Glutamatergic neuron (in vitro differentiated cells): ENCODE measurements at regions not wholly inside any gene's neighbourhood (a gene's known extent, or its start where the extent isn't known, plus 50 kb on each side); places are given as distances from the start of the nearest gene placed in this dataset.
A peak's percentile ranks its signal among the peaks of the same experiment; 100 is the strongest.

ENCODE experiments used
- DNase-seq: peaks from one replicate; pipeline ENCODE4 v3.0.0; 2022
- H3K27ac Mint-ChIP-seq: one replicate; pipeline ENCODE4 v1.8.0; 2020; ENCODE audit warnings: mild to moderate bottlenecking, mixed read lengths, inconsistent platforms; ENCODE audit not compliant: unreplicated experiment
- H3K27me3 Mint-ChIP-seq: one replicate; pipeline ENCODE4 v1.8.0; 2020; ENCODE audit warnings: mild to moderate bottlenecking, moderate library complexity, mixed read lengths, inconsistent platforms; ENCODE audit not compliant: unreplicated experiment
- H3K36me3 Mint-ChIP-seq: one replicate; pipeline ENCODE4 v1.8.0; 2020; ENCODE audit warnings: mild to moderate bottlenecking, mixed read lengths, inconsistent platforms; ENCODE audit not compliant: unreplicated experiment
- H3K4me1 Mint-ChIP-seq: one replicate; pipeline ENCODE4 v1.8.0; 2020; ENCODE audit warnings: mild to moderate bottlenecking, low read depth, mixed read lengths, inconsistent platforms; ENCODE audit not compliant: unreplicated experiment
- H3K4me3 Mint-ChIP-seq: one replicate; pipeline ENCODE4 v1.8.0; 2020; ENCODE audit warnings: mild to moderate bottlenecking, mixed read lengths, inconsistent platforms; ENCODE audit not compliant: unreplicated experiment
- H3K9me3 Mint-ChIP-seq: one replicate; pipeline ENCODE4 v1.8.0; 2020; ENCODE audit warnings: mild to moderate bottlenecking, moderate library complexity, mixed read lengths, inconsistent platforms; ENCODE audit not compliant: unreplicated experiment
- CTCF ChIP-seq: fragments of 200-600 bp; sonication (generic); IDR thresholded peaks from one replicate; pipeline ENCODE4 v1.5.0; 2021; ENCODE audit not compliant: partially characterized antibody, unreplicated experiment

- no peaks in the 10 kb centered on the region for H3K36me3 Mint-ChIP-seq
- H3K27ac Mint-ChIP-seq, result no peak overlapping the region
- H3K9me3 Mint-ChIP-seq, result peaks cover 2% of the 10 kb centered on the region
- H3K27me3 Mint-ChIP-seq, result no peaks in the 10 kb centered on the region
- no peaks in the 10 kb centered on the region for H3K4me1 Mint-ChIP-seq
- TF ChIP-seq CTCF, result no peak
- no peak for DNase-seq
- H3K4me3 Mint-ChIP-seq, result no peak overlapping the region
Observed at GRCh38 chrX:96311366-96311765, 373.3 kb upstream of the DIAPH2 start.

GRCh38 chrX:96314985-96315384 is 369.7 kb upstream of the DIAPH2 start:
- no peak for DNase-seq
- Mint-ChIP-seq H3K36me3 (no peaks in the 10 kb centered on the region), H3K27ac (no peak overlapping the region), H3K27me3 (no peaks in the 10 kb centered on the region), H3K4me1 (no peaks in the 10 kb centered on the region), H3K4me3 (no peak overlapping the region), H3K9me3 (no peaks in the 10 kb centered on the region)
- TF ChIP-seq CTCF, result no peak

- no peak for TF ChIP-seq CTCF
- no peak for DNase-seq
- peaks cover 1% of the 10 kb centered on the region for H3K9me3 Mint-ChIP-seq
- no peak overlapping the region for H3K4me3 Mint-ChIP-seq
- H3K27ac Mint-ChIP-seq, result no peak overlapping the region
- H3K4me1 Mint-ChIP-seq, result no peaks in the 10 kb centered on the region
- peaks cover 2% of the 10 kb centered on the region for H3K27me3 Mint-ChIP-seq
- H3K36me3 Mint-ChIP-seq, result no peaks in the 10 kb centered on the region
Observed at GRCh38 chrX:96361844-96362243, 322.8 kb upstream of the DIAPH2 start.

- no peaks in the 10 kb centered on the region for H3K9me3 Mint-ChIP-seq
- peak; percentile 52 for TF ChIP-seq CTCF
- DNase-seq, result no peak
- no peaks in the 10 kb centered on the region for H3K27me3 Mint-ChIP-seq
- H3K27ac Mint-ChIP-seq, result no peak overlapping the region
- H3K4me1 Mint-ChIP-seq, result no peaks in the 10 kb centered on the region
- H3K4me3 Mint-ChIP-seq, result no peak overlapping the region
- no peaks in the 10 kb centered on the region for H3K36me3 Mint-ChIP-seq
Observed at GRCh38 chrX:96372313-96373046, 312.2 kb upstream of the DIAPH2 start.

GRCh38 chrX:96373047-96373355 is 311.6 kb upstream of the DIAPH2 start:
- no peaks in the 10 kb centered on the region for H3K36me3 Mint-ChIP-seq
- H3K27me3 Mint-ChIP-seq, result no peaks in the 10 kb centered on the region
- no peak for DNase-seq
- no peak overlapping the region for H3K4me3 Mint-ChIP-seq
- TF ChIP-seq CTCF, result peak; percentile 9
- no peaks in the 10 kb centered on the region for H3K4me1 Mint-ChIP-seq
- no peak overlapping the region for H3K27ac Mint-ChIP-seq
- no peaks in the 10 kb centered on the region for H3K9me3 Mint-ChIP-seq
